Smooth muscle cell (in vitro differentiated cells): ENCODE measurements at regions not wholly inside any gene's neighbourhood (a gene's known extent, or its start where the extent isn't known, plus 50 kb on each side); places are given as distances from the start of the nearest gene placed in this dataset.

Experiments
- DNase-seq: peaks from one replicate; lab custom pipeline; 2025; ENCODE audit not compliant: unreplicated experiment; lab: John Stamatoyannopoulos, UW
- H2AFZ ChIP-seq: fragments of 200-600 bp; sonication (generic); 2 replicates; pipeline ENCODE4 v1.6.0; 2016; ENCODE audit warnings: antibody characterized with exemption, low read depth, mild to moderate bottlenecking
- H3F3A ChIP-seq: fragments of 200-600 bp; sonication (generic); 2 replicates; pipeline ENCODE4 v1.6.0; 2017; ENCODE audit warnings: antibody characterized with exemption, low read depth
- H3K27ac ChIP-seq: fragments of 200-600 bp; sonication (generic); 2 replicates; pipeline ENCODE4 v1.5.1; 2016; ENCODE audit warnings: low read depth, mild to moderate bottlenecking
- H3K27me3 ChIP-seq: fragments of 200-600 bp; sonication (generic); 2 replicates; pipeline ENCODE4 v1.6.1; 2016; ENCODE audit warnings: low read depth, mild to moderate bottlenecking
- H3K36me3 ChIP-seq: fragments of 200-600 bp; sonication (generic); 2 replicates; pipeline ENCODE4 v1.5.1; 2016; ENCODE audit warnings: low read depth
- H3K4me1 ChIP-seq: fragments of 200-600 bp; sonication (generic); 2 replicates; pipeline ENCODE4 v1.5.1; 2016; ENCODE audit warnings: low read depth
- H3K4me2 ChIP-seq: fragments of 200-600 bp; sonication (generic); 2 replicates; pipeline ENCODE4 v1.6.0; 2016; ENCODE audit warnings: mild to moderate bottlenecking
- H3K4me3 ChIP-seq: fragments of 200-600 bp; sonication (generic); 2 replicates; pipeline ENCODE4 v1.5.1; 2016; ENCODE audit warnings: mild to moderate bottlenecking
- H3K79me2 ChIP-seq: fragments of 200-600 bp; sonication (generic); 2 replicates; pipeline ENCODE4 v1.6.0; 2016; ENCODE audit warnings: low read depth, mild to moderate bottlenecking
- H3K9ac ChIP-seq: fragments of 200-600 bp; sonication (generic); 2 replicates; pipeline ENCODE4 v1.6.0; 2016; ENCODE audit warnings: low read depth
- H3K9me3 ChIP-seq: fragments of 200-600 bp; sonication (generic); replicated peaks from 2 replicates; pipeline ENCODE4 v1.5.1; 2016; ENCODE audit warnings: low read depth
- H4K20me1 ChIP-seq: fragments of 200-600 bp; sonication (generic); 2 replicates; pipeline ENCODE4 v1.6.0; 2016; ENCODE audit warnings: low read depth
- WGBS: methylation state at CpG from one replicate; pipeline ENCODE4 v1.1.7; 2016; ENCODE audit warnings: low lambda C conversion rate; 5-methylcytosine and 5-hydroxymethylcytosine counted together
- TF ChIP-seq, protein P1 (sequence below): fragments of 200-600 bp; sonication (generic); IDR thresholded peaks from 2 replicates; pipeline ENCODE4 v1.5.1; 2017; ENCODE audit warnings: borderline replicate concordance, mild to moderate bottlenecking, antibody characterized with exemption; ENCODE audit not compliant: insufficient read depth, poor library complexity, severe bottlenecking

DNA sequence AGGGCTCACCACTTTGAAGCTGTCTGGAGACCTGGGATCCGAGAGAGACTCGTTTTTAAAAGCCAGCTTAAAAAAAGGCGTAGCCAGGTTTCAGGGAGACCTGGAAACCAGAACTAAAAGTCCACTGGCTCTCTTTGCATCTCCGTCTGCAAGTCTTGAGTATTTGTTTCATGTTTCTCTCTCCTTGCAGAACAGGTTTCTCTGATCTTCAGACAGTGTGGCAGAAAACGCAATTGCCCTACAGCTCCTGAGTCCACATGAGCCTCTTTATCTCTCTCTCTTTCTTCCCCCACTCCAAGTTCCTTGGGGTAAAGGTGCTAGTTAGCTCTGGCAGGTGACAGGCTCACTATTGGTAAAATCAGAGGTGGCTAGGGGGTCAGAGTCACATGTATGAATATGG, 67.0 kb upstream of the AMPD3 start:
- no peak overlapping the region for H2AFZ ChIP-seq
- no peak overlapping the region for H3K9ac ChIP-seq
- H4K20me1 ChIP-seq = no peaks in the 10 kb centered on the region
- no peaks in the 10 kb centered on the region for H3F3A ChIP-seq
- no peak for DNase-seq
- 55% methylated on average over 5 of the region's 5 CpGs for WGBS
- no peak overlapping the region for H3K27ac ChIP-seq
- H3K4me2 ChIP-seq = no peak overlapping the region
- no peak overlapping the region for H3K4me3 ChIP-seq
- no peaks in the 10 kb centered on the region for H3K4me1 ChIP-seq
- no peaks in the 10 kb centered on the region for H3K27me3 ChIP-seq
- no peaks in the 10 kb centered on the region for H3K36me3 ChIP-seq
- H3K79me2 ChIP-seq = no peaks in the 10 kb centered on the region
- TF ChIP-seq, protein P1, sequence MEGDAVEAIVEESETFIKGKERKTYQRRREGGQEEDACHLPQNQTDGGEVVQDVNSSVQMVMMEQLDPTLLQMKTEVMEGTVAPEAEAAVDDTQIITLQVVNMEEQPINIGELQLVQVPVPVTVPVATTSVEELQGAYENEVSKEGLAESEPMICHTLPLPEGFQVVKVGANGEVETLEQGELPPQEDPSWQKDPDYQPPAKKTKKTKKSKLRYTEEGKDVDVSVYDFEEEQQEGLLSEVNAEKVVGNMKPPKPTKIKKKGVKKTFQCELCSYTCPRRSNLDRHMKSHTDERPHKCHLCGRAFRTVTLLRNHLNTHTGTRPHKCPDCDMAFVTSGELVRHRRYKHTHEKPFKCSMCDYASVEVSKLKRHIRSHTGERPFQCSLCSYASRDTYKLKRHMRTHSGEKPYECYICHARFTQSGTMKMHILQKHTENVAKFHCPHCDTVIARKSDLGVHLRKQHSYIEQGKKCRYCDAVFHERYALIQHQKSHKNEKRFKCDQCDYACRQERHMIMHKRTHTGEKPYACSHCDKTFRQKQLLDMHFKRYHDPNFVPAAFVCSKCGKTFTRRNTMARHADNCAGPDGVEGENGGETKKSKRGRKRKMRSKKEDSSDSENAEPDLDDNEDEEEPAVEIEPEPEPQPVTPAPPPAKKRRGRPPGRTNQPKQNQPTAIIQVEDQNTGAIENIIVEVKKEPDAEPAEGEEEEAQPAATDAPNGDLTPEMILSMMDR = no peak
- H3K9me3 ChIP-seq = no peaks in the 10 kb centered on the region

DNA sequence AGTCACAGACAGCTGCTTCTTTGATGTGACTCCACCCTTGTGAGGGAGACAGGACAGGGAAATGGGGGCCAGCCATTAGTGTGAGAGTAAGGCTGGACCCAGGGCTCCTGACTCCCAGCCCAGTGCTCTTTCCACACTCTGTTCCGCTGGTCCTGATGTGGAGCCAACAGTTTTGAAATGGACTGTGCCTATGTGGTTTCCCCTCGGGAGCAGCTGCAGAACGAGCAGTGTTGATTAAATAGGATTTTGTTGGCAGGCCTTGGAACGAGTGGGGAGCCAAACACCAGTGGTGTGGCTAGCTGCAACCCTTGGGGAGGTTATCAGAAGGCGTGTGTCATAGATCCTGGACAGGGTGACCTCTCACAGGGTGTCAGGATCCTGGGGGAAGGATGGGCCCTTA, 66.5 kb upstream of the AMPD3 start:
- WGBS = 73% methylated on average over 5 of the region's 5 CpGs
- Histone ChIP-seq H3K27ac (no peak overlapping the region), H3F3A (no peaks in the 10 kb centered on the region), H4K20me1 (no peaks in the 10 kb centered on the region), H3K9ac (no peak overlapping the region), H3K4me3 (no peak overlapping the region), H3K27me3 (no peaks in the 10 kb centered on the region), H3K4me2 (no peak overlapping the region), H3K79me2 (no peaks in the 10 kb centered on the region), H2AFZ (no peak overlapping the region), H3K36me3 (no peaks in the 10 kb centered on the region), H3K4me1 (no peaks in the 10 kb centered on the region), H3K9me3 (no peaks in the 10 kb centered on the region)
- DNase-seq = no peak
- TF ChIP-seq, protein P1 = no peak

DNA sequence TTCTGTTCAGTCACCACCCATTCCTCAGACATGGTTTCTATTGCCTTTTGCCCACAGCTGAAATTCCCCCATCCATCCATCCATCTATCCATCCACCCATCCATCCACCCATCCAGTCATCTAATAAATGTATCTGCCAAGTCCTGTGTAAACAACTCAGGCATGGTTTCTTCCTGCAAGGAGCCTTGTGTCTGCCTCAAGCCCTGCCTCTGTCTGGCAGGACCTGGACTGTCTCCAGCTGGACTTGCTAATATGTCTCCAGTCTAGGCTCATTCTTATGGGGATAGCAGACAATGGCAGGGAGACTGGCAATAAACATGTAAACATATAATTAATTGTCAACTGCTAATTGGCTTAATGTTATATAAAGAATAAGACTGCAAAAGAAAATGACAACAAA, 64.7 kb upstream of the AMPD3 start:
- H3K36me3 ChIP-seq = no peaks in the 10 kb centered on the region
- H3K27me3 ChIP-seq = no peaks in the 10 kb centered on the region
- no peaks in the 10 kb centered on the region for H3K9me3 ChIP-seq
- no peaks in the 10 kb centered on the region for H3F3A ChIP-seq
- no peak overlapping the region for H3K4me3 ChIP-seq
- no peak overlapping the region for H3K27ac ChIP-seq
- no peak overlapping the region for H3K9ac ChIP-seq
- no peak overlapping the region for H3K4me2 ChIP-seq
- H4K20me1 ChIP-seq = no peaks in the 10 kb centered on the region
- H3K79me2 ChIP-seq = no peaks in the 10 kb centered on the region
- no peak overlapping the region for H2AFZ ChIP-seq
- TF ChIP-seq, protein P1 = no peak
- no peaks in the 10 kb centered on the region for H3K4me1 ChIP-seq
- DNase-seq = no peak

DNA sequence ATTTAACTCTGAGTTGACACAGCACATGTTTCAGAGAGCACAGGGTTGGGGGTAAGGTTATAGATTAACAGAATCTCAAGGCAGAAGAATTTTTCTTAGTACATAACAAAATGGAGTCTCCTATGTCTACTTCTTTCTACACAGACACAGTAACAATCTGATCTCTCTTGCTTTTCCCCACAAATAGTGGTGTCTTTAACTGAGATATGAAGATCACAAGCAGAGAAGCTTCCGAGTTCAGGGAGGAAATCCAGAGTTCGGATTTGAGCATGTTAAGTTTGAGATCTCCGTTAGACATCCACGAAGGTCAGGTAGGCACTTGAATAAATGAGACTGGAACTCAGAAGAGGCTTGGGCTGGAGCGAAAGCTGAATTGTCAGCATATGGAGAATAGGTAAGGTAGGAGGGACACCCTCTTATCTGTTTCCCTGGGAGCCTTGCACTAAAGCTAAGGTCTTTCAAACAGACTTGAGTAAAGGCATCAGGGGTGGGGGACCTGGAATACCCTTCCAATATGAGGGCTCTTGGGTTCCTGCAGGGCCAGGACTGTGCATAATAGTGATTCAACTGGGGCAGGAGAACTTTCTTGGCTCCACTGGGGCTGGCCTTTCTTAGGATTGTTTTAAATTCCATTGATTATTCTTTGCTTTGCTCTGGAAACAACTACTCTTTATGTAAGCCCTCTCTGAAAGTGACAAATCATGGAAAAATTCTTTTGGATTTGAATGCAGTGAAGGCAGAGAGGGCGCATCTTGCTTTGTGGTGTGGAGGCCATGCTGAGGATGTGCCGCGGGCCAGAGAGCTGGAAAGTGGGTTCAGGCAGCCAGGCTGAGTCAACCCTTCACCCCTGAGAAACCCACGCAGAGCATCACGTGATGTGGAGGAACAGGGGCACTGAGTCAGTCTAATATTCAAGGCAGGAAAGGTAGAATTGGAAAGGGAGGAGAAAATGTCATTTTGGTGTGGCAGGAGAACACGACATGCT, 62.7 kb upstream of the AMPD3 start:
- Histone ChIP-seq H3K36me3 (no peaks in the 10 kb centered on the region), H3K4me1 (no peaks in the 10 kb centered on the region), H3K4me2 (no peak overlapping the region), H4K20me1 (no peaks in the 10 kb centered on the region), H3K27me3 (no peaks in the 10 kb centered on the region), H2AFZ (no peak overlapping the region), H3K4me3 (no peak overlapping the region), H3K9me3 (no peaks in the 10 kb centered on the region), H3K79me2 (no peaks in the 10 kb centered on the region), H3K27ac (no peak overlapping the region), H3F3A (no peaks in the 10 kb centered on the region), H3K9ac (no peak overlapping the region)
- TF ChIP-seq, protein P1 = no peak
- DNase-seq = no peak
- WGBS = 90% methylated on average over 11 of the region's 11 CpGs
